ENCODE measurements at regions not wholly inside any gene's neighbourhood (a gene's known extent, or its start where the extent isn't known, plus 50 kb on each side); places are given as distances from the start of the nearest gene placed in this dataset.
"Not testable (repeated sequence)": the region's sequence is repeated elsewhere in the genome, so short reads cannot be mapped to it uniquely, and the experiment has no call there.

DNA sequence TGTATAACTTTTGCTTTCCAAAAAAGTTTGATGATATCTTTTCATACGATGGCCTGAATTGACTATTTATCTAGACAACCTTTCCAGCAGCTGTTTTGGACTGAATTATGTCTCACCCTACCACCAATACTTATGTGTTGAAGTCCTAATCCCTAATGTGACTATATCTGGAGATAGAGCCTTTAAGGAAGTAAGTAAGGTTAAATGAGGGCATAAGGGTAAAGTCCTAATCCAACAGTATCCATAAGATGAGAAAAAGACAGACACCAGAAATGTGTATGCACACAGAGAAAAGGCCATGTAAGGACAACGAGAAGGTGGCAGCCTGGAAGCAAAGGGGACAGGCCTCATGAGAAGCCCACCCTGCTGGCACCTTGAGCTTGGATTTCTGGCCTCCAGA is 86.6 kb upstream of the PPARGC1A start:
- no peak for DNase-seq

DNA sequence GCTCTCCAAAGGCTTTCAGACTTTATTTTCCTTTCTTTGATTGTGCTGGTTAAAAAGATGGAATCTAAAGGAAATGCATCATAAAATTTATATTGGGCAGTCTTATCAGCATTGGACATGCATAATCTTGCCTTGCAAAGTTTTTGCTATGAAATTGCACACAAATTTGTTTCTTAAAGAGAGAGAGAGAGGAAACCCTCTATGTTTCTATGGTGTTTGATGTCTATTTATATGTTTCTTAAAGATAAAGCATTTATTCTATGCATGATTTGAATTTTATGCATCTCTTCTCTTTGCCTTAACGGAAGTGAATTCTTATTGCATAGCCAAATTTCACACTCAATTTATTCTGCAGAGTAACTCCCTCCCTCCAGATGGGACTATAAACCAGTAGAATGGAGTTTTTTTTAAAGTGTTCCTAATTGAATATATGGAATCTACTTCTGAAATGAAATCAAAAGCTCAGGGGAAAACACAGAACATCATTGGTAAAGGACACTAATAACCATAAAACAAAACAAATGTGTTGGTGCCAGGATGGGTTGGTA is 83.5 kb upstream of the PPARGC1A start:
- DNase-seq, result no peak

DNA sequence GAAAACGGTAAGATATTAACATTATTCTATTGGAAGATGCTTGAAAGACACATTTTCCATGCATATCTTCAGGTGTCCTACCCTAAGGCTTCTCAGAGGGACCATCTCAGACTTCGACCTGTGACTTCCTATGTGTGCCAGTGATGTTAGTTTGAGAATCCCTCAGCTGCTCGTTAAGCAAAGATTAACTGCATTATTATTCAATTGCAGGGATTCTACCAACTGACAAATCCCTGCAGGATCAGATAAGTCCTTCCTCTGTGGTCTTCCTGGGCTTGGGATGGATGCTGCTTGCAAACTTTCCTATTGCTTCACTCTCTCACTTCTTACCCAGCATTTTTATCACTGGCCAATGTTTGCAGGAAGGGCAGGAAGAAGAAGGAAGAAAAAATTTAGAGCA is 83.0 kb upstream of the PPARGC1A start:
- no peak for DNase-seq

DNA sequence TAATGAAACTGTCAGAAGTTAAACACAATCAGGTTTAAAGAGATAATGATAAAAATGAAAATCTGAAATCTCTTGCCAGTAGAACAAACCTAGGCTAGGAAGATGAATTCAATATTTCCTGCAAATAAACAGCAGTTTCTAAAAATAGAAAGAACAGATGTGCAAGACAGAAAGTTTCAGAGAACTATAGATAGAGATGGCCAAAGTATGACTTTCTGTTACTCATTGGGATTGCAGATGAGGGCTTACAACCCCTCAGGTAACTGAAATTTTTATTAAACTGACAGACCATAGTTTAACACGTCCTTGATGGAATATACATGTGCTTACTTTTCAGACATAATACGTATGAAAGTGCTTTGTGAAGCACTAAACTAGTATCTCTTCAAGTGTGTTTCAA is 82.3 kb upstream of the PPARGC1A start:
- no peak for DNase-seq

DNA sequence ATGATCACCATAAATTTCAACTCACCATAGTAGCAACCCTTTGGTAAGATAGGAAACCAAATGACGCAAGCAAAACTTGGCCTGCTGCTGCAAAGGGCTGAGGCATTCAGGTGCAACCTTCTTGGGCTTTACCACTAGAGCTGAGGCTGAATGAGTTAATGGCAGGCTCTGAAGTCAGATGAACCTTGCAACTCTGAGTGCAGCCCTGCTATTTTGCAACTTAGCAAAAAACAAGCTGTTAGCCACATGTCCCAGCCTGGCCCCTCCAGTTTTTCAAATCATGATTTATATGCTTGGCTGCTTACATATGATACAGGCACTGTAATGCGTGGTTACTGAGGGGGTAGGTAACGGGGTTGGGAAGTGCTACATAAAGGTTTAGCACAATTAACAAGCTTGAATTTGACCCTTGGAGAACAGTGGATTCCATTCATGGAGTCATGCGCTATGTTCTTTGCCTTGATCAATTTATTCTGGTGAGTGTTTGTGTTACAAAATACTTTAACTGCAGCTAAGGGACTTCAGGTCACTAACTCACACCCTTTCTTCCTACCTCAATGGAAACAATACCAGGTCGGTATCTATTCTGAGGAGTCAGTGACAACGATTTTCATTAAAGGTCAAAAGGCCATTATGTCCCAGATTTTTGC is 80.5 kb upstream of the PPARGC1A start:
- DNase-seq, result no peak

DNA sequence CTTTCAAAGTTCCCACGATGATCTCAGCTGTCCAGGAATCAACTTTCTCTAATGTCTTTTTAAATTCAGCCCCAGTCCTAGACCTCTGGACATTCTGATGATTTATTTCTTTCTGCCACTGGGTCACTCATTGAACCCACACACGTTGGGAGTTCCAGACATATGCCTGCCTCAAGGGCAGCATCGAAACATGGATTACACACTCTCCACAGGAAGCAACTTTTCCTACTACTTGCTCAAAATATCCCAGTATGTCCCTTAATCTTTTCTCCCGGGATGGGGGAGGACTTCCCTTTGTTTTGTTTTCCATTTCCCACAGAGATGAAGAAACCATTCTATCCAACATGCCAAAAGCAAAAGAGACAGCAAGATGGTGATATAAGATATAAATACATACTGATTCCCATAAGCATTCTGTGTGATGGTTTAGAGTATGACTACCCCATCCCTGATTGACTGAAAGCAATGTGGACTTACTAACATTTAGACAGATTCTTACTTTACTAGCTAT is 79.8 kb upstream of the PPARGC1A start:
- DNase-seq, result no peak

DNA sequence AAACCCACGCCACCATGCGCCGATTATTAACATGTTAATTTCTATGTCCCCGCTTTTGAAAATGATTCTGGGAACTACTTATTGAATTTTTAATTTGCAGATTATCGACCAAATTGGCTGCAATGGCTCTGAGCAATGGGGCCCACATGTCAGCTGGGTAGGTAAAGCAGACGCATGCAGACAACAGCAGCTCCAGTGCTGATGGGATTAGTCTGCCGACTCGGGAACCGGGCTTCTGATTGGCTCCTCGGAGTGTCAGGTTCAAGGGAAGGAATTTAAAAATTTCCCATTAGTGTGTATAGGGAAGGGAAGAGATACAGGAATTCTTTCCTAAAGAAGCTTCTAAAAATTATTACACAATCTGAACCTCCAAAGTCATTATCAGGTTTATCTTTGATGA is 77.4 kb upstream of the PPARGC1A start:
- DNase-seq, result no peak

DNA sequence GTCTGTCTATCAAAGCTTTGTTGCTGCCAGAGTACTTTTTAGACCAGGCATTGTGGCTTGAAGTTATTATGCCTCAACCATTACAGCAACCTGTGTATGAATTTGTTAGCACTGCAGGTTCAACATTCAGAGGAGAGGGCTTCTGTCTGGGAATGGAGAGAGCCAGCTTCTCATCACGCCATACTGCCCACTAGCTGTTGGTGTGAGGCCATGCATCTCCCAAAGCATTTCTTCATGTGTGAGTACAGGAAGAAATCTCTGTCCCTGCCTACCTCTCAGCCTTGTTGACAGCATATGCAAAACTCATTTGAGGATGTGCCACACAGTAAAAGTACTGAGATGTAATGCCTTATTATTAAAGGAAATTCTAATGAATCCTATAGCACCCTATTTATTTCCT is 76.9 kb upstream of the PPARGC1A start:
- no peak for DNase-seq

DNA sequence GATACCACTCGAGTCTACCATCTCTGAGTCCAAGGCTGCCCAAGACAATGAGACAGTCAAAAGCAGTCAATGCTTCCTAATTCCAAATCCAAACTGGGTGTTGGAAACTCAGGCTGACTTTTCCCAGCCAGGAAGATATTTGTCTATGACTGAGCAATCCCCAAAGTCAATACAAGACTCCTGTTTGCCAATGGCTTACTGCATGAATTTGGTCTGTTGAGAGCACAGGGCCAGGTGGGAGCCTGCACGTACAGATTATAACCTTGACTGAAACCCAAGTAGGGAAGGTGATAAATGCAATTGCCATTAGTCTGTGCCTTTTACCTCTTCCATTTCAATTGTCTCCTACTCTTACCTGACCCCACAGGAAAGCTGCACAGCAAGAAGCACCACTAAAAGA is 72.6 kb upstream of the PPARGC1A start:
- no peak for DNase-seq

DNA sequence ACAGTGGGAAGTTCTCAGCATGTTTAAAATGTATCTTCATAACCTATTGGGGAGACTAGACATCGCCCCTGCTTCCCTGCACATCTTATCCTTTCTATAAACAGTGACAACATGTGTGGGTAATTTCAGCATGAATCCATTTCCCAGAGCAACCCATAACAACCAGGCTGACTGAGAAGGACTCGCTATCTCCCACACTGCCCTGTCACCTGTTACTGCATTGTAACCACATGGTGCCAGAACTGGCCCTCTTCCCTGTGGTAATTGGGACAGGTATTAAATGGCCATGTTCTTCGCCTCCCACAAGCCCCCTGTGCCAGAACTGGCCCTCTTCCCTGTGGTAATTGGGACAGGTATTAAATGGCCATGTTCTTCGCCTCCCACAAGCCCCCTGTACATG is 71.5 kb upstream of the PPARGC1A start:
- not testable (repeated sequence) for DNase-seq

DNA sequence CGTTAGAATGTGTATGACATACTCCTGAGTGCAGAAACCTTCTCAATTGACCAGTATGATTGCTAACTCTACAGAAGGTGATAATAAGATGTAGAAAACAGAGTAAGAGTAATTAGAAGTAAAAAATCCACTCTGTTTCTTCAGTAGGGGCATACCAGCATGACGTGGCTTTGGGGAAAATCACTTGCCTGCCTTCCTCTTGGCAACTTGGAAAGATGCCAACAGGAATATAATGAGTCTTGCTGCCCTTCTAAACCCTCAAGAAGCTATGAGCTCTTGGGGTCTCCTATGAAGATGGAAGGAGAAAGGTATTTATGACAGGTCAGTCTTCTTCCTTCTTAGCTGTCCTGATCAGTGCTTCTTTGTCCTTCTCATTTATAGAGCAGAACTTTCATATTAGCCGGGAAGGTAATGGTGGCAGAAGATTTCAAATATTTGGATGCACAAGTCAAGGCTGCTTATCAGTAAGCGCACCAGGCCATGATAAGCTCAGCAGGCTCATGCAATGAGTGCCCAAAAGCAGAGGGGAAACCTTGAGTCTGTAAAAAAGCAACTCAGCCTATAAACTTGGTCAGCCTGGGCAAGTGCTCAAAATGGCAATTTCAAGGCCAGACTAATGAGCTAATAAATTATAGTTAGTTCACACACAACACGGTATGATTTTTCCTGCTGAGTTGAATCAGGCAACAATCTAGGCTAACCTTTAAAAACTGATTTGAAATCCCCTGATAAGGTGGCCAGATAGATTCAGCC is 69.7 kb upstream of the PPARGC1A start:
- DNase-seq, result no peak

DNA sequence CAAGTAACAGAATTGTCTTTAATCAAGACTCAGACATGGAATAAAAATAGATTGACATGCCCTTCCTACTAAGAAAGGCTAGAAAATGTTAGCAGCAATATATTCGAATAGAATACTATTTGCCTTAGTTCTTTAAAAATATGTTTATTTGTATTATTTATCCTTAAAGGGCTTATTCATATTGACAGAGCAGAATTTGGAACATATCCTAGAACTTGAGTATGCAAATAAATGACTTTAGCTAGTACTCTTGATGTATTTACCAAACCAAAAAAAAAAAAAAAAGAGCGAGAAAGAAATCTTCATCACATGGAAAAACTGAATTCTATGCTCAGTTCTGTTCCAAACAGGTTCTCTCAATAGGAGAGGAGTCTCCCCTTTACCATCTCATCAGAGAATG is 68.9 kb upstream of the PPARGC1A start:
- no peak for DNase-seq

DNA sequence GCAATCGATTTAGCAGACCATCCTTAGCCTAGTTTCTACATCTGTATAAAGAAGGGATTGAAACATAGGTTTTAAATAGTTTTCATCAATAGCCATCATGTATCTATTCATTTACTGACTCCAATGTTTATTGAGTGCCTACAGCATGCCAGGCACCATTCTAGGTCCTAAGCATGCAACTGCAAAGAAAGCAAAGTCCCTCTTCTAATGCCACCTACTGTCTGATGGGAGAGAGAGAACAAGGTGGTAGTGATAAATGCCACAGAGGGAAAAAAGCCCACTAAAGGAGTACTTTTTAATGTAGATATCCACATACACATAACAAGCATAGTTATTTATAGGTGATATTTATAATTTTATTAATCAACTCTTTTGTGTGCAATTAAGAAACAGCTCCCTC is 67.6 kb upstream of the PPARGC1A start:
- no peak for DNase-seq

DNA sequence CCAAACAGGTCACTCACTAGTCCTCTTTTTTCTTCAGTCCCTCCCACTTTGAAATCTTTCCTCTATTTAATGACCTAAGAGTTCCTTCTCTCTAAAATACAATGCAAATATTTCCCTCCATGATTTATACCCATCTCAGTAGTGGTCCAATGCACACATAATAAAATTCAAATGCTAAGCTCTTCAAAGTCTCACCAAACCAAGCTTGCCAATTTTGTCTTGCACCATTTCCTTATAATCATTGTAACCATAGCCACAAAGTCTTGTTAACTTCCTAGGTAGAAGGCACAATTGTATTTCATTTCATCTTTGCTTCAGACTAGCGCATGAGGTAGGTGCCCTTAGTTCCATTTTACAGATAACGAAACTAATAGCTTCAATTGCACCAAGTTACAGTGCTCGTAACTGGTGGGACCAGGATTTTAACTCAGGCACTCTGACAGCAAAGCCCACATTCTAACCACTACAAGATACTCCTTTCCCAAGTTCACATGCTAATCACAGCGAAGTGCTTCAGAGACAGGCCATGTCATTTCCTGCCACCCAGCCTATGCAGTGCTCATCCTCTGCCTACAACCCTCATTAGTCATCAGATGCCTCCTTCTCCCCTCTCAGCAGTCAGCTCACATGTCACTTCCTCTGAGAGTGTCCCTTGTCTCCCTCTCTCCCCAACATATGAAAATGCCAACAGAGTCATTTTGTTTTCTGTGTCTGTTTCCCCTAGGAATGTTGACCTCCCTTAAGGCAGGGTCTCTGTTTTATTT is 66.9 kb upstream of the PPARGC1A start:
- no peak for DNase-seq

DNA sequence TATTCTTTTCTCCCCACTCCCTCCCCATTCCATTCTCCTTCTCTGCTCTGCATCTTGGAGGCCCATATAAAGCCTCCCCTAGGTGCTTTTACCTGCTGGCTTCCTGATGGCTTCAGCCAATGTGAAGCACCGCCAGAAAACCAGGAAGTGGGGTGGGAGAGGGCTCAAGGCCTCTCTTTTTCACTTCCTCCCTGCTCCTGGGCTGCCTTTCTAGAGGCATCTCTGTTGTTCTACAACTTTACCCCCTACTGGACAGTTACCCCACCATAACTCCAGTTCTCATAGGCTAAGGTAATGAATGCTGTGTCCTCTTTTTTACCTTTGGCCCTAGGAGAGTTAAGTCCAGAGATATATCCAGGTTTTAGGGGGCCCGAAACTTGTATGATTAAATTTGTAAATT is 62.4 kb upstream of the PPARGC1A start:
- DNase-seq, result no peak

DNA sequence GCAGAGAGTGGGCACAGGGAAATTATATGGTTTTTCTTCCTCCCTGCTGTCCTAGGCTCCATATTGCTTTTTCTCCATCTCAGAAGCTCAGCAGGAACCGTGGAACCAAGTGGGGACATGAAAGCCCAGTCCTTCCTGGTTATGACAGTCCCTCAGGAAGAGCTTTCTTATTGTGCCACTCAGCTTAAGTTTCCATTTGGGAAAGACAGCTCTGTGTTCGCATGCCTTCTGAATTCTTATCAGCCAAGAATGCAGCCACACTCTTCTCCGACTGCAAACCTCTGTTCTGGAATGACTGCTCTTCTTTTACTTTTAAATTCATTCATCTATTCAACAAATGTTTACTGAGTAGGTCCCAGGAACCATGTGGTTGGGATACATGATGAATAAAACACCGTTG is 58.0 kb upstream of the PPARGC1A start:
- DNase-seq, result no peak

DNA sequence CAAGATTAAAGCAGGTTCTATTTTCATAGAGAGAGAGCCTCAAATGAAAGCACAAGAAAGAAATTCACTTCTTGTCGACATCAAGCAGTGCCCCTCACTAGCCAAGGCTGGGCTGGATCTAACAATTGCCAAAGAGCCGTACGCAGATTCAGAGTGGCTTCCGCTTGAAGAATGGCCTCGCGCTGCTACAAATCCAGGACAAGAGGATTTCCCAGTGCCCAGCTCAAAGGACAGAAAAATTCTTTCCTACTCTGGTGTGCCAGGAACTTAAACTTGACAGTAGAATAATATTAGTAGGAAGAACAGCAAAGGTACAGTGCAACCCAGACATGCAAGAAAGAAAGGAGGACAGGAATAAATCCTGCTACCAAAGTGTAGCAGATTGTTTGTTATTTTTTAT is 56.5 kb upstream of the PPARGC1A start:
- DNase-seq, result no peak

DNA sequence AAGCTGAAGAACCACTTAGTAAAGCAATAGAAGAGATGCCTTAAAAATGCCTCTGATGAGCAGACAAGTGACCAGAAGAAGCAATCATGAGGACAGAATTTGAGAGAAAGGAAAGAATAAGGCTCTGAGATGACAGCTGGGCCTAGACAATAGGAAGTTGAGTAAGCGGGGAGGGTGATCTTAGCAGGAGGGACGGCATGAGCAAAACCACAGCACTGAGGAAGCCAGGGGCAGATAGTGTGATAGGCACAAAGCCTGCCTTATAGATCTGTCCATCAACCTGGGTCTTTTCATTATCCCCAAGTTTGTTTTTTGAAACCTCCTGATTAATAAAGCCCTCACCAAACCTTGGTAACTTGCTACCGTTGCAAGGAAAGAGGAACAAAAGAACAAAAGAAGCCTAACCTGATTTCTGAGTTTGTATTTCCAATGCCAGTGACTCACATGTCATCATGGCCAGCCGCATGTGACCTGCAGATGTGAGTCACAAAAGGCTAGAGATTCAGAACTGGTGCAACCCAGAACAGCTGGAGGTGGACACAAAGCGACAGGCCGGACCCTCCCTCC is 55.7 kb upstream of the PPARGC1A start:
- DNase-seq, result no peak

DNA sequence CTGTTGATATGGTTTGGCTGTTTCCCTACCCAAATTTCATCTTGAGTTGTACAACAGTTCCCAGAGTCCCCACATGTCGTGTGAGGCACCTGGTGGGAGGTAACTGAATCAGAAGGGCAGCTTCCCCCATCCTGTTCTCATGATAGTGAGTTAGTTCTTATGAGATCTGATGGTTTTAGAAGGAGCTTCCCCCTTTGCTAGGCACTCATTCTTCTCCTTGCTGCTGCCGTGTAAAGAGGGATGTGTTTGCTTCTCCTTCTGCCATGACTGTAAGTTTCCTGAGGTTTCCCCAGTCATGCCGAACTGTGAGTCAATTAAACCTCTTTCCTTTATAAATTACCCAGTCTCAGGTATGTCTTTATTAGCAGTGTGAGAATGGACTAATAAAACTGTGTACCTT is 54.7 kb upstream of the PPARGC1A start:
- not testable (repeated sequence) for DNase-seq

DNA sequence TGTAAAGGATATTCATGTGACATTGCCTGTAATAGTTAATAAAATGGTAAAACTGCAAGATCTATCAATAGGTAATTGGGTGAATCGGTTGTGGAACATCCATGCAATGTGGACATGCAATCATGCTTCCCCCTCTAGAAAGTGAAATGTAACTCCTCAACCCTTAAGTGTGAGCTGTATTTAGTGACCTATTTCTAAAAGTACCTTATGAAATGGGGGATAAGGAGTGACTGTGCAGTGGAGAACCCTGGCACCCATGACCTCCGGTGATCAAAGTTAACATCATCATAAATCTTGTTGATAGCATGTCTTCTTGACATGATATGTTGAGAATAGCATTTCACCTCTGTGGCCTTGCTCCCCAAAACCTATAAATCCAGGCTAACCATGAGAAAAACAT is 53.6 kb upstream of the PPARGC1A start:
- no peak for DNase-seq

DNA sequence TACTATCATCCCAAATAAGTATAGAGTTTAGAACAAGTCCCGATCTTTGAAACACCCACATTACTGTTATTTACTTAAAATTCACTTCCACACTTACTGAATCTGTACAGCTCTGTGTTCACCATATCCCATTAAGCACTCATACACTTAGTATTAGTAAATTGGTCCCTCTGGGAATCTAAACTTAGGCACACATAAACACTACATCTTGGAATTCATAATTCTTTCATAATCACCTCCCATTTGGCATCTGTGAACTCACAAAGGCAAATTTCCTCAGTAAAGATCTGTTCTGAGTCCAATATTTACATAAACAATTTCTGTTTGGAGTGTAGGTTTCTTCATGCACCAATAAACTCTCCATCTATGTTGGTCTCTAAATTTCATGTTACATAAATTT is 52.6 kb upstream of the PPARGC1A start:
- no peak for DNase-seq
